ENCODE measurements at regions not wholly inside any gene's neighbourhood (a gene's known extent, or its start where the extent isn't known, plus 50 kb on each side); places are given as distances from the start of the nearest gene placed in this dataset.
"Not testable (repeated sequence)": the region's sequence is repeated elsewhere in the genome, so short reads cannot be mapped to it uniquely, and the experiment has no call there.

DNA sequence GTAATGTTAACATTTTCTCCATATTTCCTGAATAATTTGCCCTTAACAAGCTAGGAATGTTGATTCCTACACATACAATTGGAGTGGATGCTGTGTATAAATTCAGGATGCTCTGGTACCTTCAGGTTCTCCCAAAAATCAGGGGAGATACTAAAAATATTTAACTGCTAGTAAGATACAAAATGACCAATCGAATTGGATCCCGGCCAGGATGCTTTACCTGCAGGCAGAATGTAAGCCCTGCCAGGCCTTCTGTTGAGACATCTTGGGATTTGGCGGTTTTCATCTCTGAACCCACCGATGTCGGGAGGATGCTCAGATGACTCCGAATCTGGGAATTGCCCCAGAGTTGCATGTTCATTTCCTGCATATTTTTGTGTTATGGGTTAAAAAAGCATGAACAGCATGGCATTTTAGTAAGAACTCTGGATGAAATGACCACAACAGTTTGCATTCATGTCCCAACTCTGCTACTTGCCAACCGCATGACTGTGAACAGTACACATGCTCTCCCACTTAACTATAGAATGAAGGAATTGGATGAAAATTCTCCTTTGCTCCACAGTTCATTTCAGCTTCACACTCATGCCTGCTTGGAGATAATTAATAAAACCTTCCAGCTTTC lies 241.4 kb upstream of the TBL1XR1 start:
- no peak for DNase-seq

DNA sequence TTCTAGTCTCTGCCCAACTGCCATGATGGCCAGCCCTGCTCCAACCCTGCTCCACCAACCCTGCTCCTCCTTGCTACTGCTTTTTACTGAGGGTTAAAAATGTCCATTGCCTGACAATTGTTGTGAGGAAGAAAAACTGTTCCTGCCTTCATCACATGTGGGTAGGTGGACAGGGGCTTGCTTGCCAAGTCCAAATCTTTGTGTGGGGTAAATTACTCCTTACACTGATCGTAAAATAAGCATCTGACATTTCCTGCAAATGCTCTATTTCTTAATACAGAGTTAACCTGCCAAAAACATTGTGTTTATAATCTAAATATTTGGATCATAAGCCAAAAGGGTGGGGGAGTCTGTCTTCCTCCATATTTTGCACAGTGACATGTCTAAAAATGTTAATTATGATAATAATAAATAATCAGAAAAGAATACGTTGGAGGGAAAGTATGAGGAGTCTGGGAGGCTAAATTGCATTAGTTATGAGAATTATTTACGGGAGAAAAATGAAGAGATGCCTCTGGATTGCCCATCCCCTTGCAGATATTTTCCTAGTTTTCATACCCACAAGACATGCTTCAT lies 242.5 kb upstream of the TBL1XR1 start:
- DNase-seq, result no peak

DNA sequence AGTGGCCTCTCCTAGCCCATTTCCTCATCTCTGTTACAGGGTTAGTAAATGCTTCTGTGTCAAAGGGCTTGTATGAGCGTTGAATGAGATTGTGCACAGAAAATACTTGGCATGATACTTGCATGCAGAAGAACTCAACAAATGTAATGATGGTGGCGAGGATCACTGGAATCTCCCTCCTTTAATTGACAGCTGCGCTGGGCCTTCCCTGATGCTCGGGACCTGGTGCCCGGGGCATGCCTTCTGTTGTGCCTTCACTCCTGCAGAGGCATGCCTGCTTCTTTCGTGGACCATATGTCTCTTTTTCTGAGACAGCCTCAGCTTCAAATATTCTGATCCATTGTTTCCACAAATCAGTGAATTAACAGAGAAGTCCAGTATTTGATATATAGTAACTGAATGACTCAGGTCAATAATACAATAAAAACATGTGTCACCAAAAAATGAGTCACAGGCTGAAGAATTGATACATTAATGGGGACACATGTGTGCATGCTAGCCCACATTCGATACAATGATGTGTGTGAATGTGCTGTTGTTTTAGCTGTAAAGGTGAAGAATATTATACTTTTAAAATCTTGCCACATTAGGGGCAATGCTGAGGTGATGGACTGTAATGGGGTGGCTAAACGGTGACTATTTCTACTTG lies 243.3 kb upstream of the TBL1XR1 start:
- no peak for DNase-seq

DNA sequence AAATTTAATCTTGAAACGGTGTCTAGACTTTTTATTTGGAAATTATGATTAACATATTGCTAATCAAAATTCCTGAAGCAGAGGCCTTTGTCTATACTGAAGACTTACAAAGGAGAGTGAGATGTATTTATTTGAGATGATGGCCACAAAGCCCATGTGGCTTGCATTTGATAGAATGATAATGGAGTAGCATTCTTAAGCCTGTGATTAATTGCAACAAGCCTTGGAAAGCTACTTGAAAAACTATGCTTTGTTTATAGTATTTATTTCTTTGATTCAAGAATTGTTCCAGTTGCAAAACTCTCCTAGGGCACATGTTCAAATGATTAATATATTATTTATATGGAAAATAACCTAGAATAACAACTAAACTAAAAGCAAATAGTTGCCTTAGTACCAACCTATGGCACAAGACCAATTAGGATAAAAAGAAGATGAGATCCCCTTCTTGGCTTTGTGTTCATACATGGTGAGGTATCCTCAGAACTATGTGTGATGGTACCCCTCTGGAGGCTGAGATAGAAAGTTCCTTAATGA lies 244.1 kb upstream of the TBL1XR1 start:
- no peak for DNase-seq

DNA sequence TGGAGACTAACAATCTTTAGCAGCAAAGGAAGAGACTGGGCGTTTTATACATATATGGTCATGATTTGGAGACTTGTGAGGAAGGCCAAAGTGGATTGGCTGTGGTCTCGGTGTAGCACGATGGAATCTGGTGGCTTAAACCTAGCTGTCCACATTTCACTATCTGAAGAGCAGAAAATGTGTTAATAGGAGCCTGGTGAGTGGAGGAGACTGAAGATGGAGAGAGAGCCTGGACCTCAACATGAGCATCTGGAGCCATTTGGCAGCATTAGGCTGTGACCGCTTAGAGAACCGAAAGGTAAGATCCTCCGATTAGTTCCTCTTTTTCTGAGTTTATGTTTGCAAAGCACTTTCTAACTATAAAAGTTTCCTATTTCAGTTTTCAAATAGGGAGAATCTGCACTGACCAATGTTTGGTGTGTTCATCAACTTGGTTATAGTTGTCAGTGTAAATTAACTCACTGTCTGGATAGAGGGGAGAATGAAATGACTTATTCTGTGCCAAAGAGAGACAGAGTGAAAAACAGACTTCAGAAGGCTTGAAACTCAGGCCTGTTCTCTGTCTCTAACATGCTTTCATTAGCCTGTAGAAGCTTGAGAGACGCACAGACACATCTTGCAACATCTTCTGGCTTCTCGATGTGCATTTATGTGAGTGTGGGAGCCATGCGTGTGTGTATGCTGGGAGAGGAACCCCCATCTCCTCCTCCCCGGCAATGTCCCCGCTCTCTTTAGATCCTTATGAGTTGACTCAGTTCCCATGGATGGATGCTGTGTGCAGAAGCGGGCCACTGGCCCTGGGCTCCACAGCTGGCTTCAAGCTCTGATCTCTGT lies 244.7 kb upstream of the TBL1XR1 start:
- DNase-seq, result peak; percentile 94

DNA sequence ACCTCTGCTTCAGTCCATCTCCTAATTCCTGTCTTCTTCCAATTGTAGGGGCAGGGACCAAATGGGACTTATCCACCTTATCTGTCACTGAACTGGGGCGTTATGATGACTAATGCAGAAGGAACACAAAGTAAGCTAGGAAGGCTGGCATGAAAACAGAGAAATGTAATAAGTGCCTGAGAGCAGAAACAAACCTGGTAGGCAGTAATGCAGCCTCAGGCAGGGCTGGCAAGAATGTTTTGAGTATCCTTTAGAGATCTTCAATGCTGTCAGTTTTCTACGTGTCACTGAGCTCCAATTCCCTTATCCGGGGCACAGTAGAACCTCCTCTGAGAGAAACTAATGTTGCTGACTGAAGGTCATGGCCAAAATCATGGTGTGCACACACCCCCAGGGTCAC lies 246.2 kb upstream of the TBL1XR1 start:
- no peak for DNase-seq

DNA sequence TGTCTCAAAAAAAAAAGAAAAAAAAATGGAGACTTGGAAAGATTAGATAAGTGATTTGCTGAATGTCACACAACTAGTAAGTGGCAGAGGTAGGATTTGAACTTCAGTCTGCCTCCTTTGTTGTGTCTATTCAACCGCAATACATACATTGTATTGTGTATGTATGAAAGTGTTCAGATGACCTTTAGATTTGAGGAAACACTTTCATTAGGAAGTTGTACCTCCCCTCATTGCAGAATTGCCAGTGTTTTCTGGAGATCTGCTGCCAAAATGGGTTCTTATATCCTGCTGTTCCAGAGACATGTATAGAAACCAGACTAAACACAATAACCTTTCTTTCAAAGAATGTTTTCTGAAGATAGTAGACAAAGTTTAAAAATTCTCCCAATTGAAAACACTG lies 247.4 kb upstream of the TBL1XR1 start:
- no peak for DNase-seq

DNA sequence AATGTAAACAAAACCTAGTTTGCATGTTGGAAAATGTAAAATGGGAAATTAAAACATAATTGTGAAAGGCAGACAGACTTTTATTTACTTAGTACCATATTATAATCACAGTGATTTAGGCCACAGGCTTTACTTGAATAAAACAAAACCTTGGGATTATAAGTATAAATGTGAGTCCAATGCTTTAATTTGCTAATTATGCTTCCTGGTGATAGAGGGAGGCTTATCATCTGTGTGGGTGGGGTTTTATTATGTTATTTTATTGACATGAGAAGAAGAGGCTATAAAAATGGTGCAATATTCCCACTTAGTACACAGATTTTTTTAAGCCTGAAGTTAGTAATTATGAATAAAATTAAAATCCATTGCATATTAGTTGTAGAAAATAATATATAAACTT lies 248.3 kb upstream of the TBL1XR1 start:
- DNase-seq, result no peak

DNA sequence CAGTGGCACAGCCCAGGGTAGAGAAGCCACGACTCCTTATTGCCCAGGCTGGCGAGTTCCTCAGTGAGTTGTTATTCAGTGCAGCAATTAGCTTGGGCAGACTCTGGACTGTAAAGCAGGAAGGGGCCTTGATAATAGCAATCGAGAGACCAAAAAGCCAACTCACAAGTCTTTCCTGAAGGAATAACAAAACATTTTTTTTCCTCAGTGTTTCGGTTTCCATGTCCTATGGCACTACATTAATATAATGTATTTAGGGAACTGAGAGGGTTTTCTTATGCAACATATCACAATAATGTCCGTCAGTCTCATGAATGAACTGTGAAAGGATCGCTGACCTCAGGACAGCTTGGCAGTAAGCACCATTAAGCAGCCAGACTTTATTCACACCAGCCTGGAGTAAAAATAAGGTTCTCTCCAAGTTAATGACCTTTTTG lies 248.9 kb upstream of the TBL1XR1 start:
- peak; percentile 89 for DNase-seq

DNA sequence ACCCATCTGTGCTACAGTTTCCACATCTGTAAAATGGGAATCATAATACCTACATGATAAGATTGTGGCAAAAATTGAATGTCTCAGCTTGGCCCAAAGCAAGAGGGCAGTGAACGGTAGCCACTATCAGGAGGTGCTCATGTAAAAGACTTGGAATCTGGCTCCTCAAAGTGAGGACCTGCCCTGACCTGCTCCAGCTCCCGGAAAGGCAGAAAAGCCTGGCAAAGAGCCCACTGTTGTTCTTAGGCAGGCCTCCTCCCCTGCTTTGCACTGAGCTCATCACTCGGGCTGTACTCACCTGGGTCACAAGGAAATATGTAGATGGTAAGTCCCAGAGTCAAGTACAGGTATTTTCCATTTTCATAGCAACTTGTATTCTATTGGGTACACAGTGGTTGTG lies 250.7 kb upstream of the TBL1XR1 start:
- DNase-seq, result no peak

DNA sequence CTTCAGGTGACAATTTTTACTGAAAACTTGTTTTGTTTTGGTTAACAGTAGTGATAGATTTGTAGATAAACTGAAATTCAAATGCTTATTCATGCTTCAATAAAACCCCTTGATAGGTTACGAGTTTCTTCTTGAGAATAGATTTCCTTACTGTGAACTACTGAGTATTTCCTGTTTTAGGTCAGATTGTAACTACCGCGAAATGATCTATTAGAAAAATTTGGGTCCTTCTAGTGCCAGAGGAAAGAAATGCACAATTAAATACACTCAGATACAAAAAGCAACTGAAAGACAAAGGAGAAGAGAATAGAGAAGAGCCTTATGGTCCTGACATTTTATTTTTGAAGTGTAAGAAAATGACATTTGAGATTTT lies 251.7 kb upstream of the TBL1XR1 start:
- DNase-seq, result peak; percentile 48

DNA sequence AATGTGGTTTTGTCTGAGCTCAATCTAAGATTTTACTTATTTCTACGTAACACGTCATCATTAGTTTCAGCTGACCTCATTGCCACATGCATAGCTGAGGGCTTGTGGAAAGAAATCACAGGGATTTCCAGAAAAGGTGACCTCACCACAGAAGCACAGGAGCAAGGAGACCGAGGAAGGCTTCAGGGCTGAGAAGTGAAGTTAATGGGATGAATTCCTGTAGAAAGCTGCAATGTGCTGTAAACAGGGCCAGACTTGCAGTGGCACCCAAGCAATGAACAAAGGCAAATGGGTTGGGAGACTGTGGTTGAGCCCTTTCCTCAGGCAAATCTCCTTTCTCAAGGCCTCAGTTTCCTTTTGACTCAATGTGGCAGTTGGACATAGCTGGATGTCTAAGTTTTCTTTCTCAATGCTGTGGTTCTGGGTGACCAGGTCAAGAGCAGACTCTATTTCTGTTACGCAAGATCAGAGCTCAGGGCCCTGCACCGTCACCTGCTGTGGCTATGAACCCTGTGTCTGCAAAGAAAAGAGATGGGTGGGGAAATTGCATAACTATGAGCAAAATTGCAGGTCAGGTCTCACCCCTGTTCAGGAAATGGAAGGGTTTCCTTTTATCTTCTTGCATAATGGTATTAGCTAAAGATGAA lies 252.2 kb upstream of the TBL1XR1 start:
- DNase-seq, result peak; percentile 96

DNA sequence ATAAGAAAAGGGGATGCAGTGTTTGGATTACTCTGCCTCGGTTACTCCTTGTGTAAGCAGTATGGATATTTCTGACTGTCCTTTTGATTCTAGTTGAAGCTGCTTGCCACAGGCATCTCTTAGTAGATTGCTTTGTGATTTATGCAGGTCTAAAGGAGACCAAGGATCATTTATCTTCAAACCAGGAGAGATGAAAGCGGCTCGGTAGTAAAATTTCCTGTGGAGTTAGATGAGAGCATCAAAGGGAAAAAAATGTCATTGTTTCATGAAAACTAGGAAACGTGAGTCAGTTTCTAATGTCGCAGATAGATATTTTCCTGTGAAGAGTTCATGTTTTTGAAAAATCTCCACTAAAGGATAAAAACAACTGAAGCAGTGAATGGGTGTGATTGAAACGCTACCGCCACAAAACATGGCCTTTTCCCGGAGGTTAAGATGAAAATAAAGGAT lies 254.0 kb upstream of the TBL1XR1 start:
- no peak for DNase-seq

DNA sequence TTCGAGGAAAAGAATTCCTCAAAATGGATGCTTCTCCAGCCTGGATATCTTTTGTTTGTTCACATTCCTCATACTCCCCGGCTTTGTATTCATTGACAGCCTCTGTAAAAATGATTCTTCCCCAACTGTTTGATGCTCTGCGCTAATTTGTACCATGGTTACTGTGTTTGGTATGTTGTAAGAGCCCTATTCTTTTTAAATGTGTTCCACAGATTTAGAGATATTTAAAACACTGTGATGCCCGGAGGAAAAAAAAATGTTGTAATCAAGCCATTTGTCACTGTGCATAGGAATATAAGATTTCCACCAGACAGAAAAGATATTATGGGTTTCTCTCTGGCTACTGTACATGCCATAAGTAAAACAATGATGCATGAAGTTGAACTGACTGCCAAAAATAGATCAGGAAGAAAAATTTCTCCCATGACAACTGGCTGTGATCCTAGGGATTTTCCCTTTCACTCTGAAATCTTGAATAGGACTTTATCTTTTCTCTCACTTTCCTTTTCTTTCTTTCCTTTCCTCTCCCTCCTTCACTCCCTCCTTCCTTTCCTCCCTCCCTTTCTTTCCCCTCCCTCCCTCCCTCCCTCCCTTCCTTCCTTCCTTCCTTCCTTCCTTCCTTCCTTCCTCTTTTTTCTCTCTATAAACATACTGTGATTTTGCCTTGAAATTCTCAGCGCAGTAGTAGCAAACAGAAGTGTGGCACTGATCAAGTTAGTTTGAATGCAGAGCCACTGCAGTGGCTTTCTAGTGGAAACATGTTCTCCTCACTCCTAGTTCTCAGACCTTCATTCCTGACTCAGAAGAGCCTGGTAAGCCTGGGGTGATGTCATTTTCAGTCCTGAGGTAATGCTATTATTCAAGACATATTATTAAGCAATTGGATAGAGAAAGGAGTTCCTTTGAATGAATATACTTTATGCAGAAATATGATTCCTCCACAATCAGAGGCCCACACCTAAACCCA lies 254.9 kb upstream of the TBL1XR1 start:
- DNase-seq, result no peak

DNA sequence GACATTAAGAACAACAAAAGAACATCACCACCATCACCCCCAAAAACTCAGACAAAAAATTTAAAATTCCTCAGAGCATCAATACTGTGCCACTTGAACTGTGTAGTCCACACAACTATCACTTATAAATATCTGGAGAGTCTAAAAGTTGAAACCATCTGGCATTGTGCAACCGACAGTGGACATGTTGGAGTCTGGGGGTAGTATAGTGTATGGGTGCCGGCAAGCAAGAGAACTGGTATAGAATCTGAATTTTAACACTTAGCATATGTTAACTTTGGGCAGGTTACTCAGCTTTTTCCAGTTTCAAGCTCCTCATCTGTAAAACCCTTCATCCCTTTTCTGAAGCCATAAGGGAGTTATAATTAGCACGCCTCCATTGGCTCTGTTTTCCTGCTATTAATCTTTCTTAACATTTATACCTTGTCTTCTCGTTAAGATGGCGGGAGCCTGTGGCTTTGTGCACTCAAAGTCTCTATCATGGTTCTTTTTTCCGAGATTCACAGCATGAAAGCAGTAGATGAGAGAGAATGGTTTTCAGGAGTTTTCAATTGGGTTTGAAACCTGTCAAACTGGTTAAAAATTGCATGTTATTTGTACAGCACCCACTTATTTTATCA lies 255.7 kb upstream of the TBL1XR1 start:
- no peak for DNase-seq

DNA sequence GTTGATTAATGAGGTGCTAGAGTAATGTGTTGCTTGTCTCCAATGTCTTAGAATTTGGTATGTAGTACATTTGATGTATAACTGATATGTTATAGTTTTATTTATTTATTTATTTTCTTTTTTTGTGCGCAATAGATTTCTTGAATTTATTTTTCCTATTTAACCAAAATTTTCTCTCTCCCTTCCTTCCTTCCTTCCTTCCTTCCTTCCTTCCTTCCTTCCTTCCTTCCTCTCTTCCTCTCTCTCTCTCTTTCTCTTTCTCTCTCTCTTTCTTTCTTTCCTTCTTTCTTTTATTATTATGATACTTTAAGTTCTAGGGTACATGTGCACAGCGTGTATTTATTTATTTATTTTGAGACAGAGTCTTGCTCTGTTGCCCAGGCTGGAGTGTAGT lies 256.2 kb upstream of the TBL1XR1 start:
- DNase-seq, result no peak

DNA sequence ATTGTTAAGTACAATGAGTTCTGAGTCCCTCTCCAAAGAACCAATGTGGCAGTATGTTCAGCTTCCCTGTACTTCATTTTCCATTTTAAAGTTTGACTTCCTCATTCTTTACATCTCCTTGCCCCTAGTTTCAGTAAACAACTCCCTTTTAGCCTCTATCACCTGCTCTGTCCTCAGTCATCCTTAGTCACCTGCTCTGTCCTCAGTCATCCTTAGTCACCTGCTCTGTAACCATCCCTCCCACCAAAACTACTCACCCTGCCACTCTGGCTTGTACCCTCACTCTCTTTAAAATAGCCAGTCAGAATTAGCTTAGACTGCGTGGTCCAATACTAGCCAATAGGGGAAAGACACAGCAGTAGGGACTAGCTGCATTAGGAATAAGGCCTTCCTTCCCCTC lies 259.9 kb upstream of the TBL1XR1 start:
- DNase-seq, result peak; percentile 21

DNA sequence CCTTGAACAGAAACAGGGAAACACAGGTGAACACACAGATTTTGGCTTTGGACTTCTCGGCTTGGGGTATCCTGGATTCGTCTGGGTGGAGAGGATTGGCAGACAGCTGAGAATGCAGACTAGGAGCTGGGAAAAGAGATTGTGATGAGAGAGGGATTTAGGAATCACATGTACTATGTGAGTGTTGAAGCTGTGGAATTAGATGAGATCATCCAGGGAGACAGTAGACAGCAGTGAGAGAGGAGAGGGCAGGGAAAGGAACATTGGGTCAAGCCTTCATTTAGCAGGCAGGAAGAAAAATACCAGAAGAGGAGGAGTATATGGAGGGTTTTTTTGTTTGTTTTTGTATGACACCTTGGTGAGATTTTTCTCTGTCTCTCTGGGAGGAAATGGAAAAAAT lies 262.1 kb upstream of the TBL1XR1 start:
- DNase-seq, result no peak

DNA sequence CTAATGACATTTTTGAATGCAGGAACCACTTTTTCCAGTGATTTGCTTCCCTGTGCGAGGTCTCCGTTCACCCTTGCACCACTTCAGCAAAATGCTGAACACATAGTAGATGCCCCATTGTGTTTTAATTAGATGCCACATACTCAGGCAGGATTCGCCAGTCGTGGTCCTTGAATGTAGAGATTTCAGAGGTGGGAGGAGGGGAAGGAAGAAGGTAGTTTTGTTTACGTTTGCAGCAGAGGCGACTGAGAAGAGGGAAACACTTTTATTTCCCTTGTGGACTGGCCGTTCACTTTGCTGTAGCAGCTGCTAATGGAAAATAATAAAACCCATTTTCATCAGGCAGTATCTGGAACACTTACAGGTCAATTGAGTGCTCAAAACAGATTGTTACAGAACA lies 262.8 kb upstream of the TBL1XR1 start:
- DNase-seq, result no peak

DNA sequence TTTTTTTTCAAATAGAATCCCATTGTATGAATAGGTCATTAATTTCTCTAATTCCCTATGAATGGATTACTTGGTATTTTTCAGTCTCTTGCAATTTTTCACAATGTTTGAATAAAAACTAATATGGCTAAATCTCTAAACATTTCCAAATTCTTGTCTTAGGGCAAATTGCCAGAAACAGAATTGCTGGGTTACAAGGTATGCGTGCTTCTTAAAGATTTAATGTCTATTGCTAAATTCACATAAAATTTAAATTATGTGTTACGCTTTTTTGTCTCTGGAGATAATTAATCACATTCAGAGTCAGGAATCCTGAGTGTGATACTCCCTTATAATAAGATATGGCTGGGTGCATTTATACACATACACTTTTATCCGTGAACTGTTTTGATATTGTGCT lies 264.5 kb upstream of the TBL1XR1 start:
- no peak for DNase-seq

DNA sequence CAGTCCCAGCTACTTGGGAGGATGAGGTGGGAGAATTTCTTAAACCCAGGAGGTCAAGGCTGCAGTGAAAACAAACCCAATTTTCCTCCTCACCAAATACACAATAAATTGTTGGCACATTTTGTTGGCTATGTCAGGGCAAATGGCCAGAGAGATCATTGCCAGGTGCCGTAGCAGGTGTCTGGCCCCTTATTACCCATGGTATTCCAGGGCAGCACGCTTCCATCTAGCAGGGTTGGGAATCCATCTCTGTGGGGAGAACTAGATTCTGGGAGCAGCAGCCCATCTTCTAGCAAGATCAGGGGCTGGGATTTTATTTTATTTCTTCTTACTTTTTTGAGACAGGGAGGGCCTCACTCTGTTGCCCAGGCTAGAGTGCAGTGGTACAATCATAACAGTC lies 266.1 kb upstream of the TBL1XR1 start:
- not testable (repeated sequence) for DNase-seq
